IMR-90 (cell line): ENCODE measurements at regions not wholly inside any gene's neighbourhood (a gene's known extent, or its start where the extent isn't known, plus 50 kb on each side); places are given as distances from the start of the nearest gene placed in this dataset.

Experiments used
- ATAC-seq: fragments of 200-7000 bp; cut with Tn5 transposase; 2 replicates; pipeline ENCODE4 v1.9.1; 2020; ENCODE audit warnings: low read depth, mild to moderate bottlenecking, moderate library complexity
- BruUV-seq: library from RNA; stranded (reverse); fragments of 400-500 nt; replicated peaks from 2 replicates; lab custom pipeline; 2021; lab: Mats Ljungman, UMichigan
- CTCF ChIA-PET: fragments of 300-600 bp; formaldehyde crosslinking; extraction: SDS; loops from one replicate; lab custom pipeline; 2021; ENCODE audit warnings: antibody characterized with exemption; lab: Yijun Ruan, JAX
- POLR2A ChIA-PET: fragments of 300-600 bp; sonication (Branson Sonifier 250); formaldehyde crosslinking; loops from one replicate; lab custom pipeline; 2022; ENCODE audit warnings: antibody characterized with exemption; ENCODE audit not compliant: unreplicated experiment; lab: Charles Lee
- DNase-seq: peaks from one replicate; pipeline ENCODE4 v3.0.0; 2013
- H2AFZ ChIP-seq: replicated peaks from 2 replicates; pipeline ENCODE3; 2013; ENCODE audit warnings: low read length, mild to moderate bottlenecking; ENCODE audit not compliant: poor library complexity
- H2AK5ac ChIP-seq: 2 replicates; pipeline ENCODE4 v1.6.1; 2013; ENCODE audit warnings: low read depth, low read length, inconsistent platforms
- H2AK9ac ChIP-seq: replicated peaks from 2 replicates; pipeline ENCODE3; 2013; ENCODE audit warnings: mild to moderate bottlenecking, low read depth, low read length, moderate library complexity; ENCODE audit not compliant: poor library complexity
- H2BK120ac ChIP-seq: 2 replicates; pipeline ENCODE4 v1.6.1; 2013; ENCODE audit warnings: low read depth, low read length, inconsistent platforms
- H2BK15ac ChIP-seq: 3 replicates; pipeline ENCODE4 v1.6.1; 2013; ENCODE audit warnings: low read depth, low read length, inconsistent platforms
- H2BK20ac ChIP-seq: 2 replicates; pipeline ENCODE4 v1.6.1; 2013; ENCODE audit warnings: low read depth, mild to moderate bottlenecking, inconsistent platforms, low read length, moderate library complexity
- H2BK5ac ChIP-seq: 2 replicates; pipeline ENCODE4 v1.6.1; 2013; ENCODE audit warnings: mild to moderate bottlenecking, low read depth, low read length, inconsistent platforms; ENCODE audit not compliant: poor library complexity, severe bottlenecking
- H3K14ac ChIP-seq: replicated peaks from 2 replicates; pipeline ENCODE4 v1.6.1; 2013; ENCODE audit warnings: low read depth, low read length, inconsistent platforms
- H3K18ac ChIP-seq: 2 replicates; pipeline ENCODE4 v1.6.1; 2013; ENCODE audit warnings: low read depth, low read length, control low read depth
- H3K23ac ChIP-seq: 2 replicates; pipeline ENCODE4 v1.6.1; 2013; ENCODE audit warnings: low read depth, low read length, inconsistent platforms
- H3K27ac ChIP-seq: 2 replicates; pipeline ENCODE4 v1.5.1; 2013; ENCODE audit warnings: mild to moderate bottlenecking, control low read depth, low read length; ENCODE audit not compliant: insufficient read depth
- H3K27me3 ChIP-seq: 2 replicates; pipeline ENCODE4 v1.6.1; 2013; ENCODE audit warnings: low read length; ENCODE audit not compliant: control insufficient read depth, insufficient read depth
- H3K36me3 ChIP-seq: 2 replicates; pipeline ENCODE4 v1.6.1; 2013; ENCODE audit warnings: low read length, mixed read lengths; ENCODE audit not compliant: control insufficient read depth, insufficient read depth
- H3K4ac ChIP-seq: 2 replicates; pipeline ENCODE4 v1.6.1; 2013; ENCODE audit warnings: low read depth, low read length, inconsistent platforms
- H3K4me1 ChIP-seq: 2 replicates; pipeline ENCODE4 v1.6.1; 2013; ENCODE audit warnings: low read length, mixed read lengths; ENCODE audit not compliant: control insufficient read depth, insufficient read depth
- H3K4me2 ChIP-seq: 2 replicates; pipeline ENCODE4 v1.6.1; 2013; ENCODE audit warnings: low read depth, mild to moderate bottlenecking, control low read depth, low read length, moderate library complexity
- H3K4me3 ChIP-seq: 2 replicates; pipeline ENCODE4 v1.5.1; 2013; ENCODE audit warnings: low read depth, mild to moderate bottlenecking, control low read depth, low read length, moderate library complexity; ENCODE audit not compliant: insufficient read depth
- H3K56ac ChIP-seq: 2 replicates; pipeline ENCODE4 v1.6.1; 2013; ENCODE audit warnings: low read length, inconsistent platforms; ENCODE audit not compliant: insufficient read depth; ENCODE audit errors: extremely low read depth
- H3K79me1 ChIP-seq, 2 experiments: 2 replicates each; pipeline ENCODE4 v1.6.1; 2013; ENCODE audit warnings: low read length in 2 of 2, inconsistent platforms in 1 of 2, low read depth in 1 of 2
- H3K9ac ChIP-seq: 2 replicates; pipeline ENCODE4 v1.6.1; 2013; ENCODE audit warnings: low read depth, low read length, control low read depth
- H3K9me1 ChIP-seq: 2 replicates; pipeline ENCODE4 v1.6.1; 2013; ENCODE audit warnings: low read length, inconsistent platforms; ENCODE audit not compliant: insufficient read depth
- H3K9me3 ChIP-seq: 2 replicates; pipeline ENCODE4 v1.6.1; 2013; ENCODE audit warnings: low read length; ENCODE audit not compliant: control insufficient read depth, insufficient read depth
- H4K20me1 ChIP-seq: 2 replicates; pipeline ENCODE4 v1.6.1; 2013; ENCODE audit warnings: low read length, inconsistent platforms; ENCODE audit not compliant: insufficient read depth
- H4K5ac ChIP-seq: 2 replicates; pipeline ENCODE4 v1.6.1; 2013; ENCODE audit warnings: mild to moderate bottlenecking, low read depth, low read length, control low read depth
- H4K8ac ChIP-seq, 2 experiments: 2 replicates each; pipeline ENCODE4 v1.6.1; 2013; ENCODE audit warnings: low read depth in 2 of 2, low read length in 2 of 2, control low read depth in 1 of 2, inconsistent platforms in 1 of 2
- H4K91ac ChIP-seq: 2 replicates; pipeline ENCODE4 v1.6.1; 2013; ENCODE audit warnings: low read depth, low read length, inconsistent platforms; ENCODE audit not compliant: insufficient read depth
- BHLHE40 ChIP-seq: fragments of 150-350 bp; IDR thresholded peaks from 2 replicates; pipeline ENCODE4 v1.6.1; 2016; ENCODE audit warnings: mild to moderate bottlenecking, low read depth, low read length
- CEBPB ChIP-seq: IDR thresholded peaks from 2 replicates; pipeline ENCODE4 v1.6.1; 2012; ENCODE audit warnings: low read depth, low read length, improper control_type of control experiment
- CHD1 ChIP-seq: IDR thresholded peaks from 2 replicates; pipeline ENCODE4 v1.6.1; 2012; ENCODE audit warnings: low read depth, low read length, improper control_type of control experiment
- ELK1 ChIP-seq: fragments of 150-350 bp; IDR thresholded peaks from 2 replicates; pipeline ENCODE4 v1.6.1; 2016; ENCODE audit warnings: low read depth, mild to moderate bottlenecking, low read length, moderate library complexity, borderline replicate concordance
- MAFK ChIP-seq: IDR thresholded peaks from 2 replicates; pipeline ENCODE4 v1.6.1; 2012; ENCODE audit warnings: low read depth, low read length, improper control_type of control experiment
- MAZ ChIP-seq: IDR thresholded peaks from 2 replicates; pipeline ENCODE4 v1.6.1; 2012; ENCODE audit warnings: low read depth, mild to moderate bottlenecking, low read length, improper control_type of control experiment, moderate library complexity, borderline replicate concordance
- RCOR1 ChIP-seq: IDR thresholded peaks from 2 replicates; pipeline ENCODE4 v1.6.1; 2012; ENCODE audit warnings: mild to moderate bottlenecking, low read length, improper control_type of control experiment; ENCODE audit not compliant: insufficient replicate concordance
- WGBS, 2 experiments: methylation state at CpG; one replicate each; pipeline versions ENCODE4 v1.1.5 to v1.1.7; 2013; ENCODE audit warnings: missing lambda C conversion rate in 2 of 2; ENCODE audit not compliant: insufficient read length in 1 of 2; ENCODE audit errors: extremely low coverage in 2 of 2; 5-methylcytosine and 5-hydroxymethylcytosine counted together
- dilution Hi-C: fragments of 300-500 bp; cut with HindIII; formaldehyde crosslinking; loops from one replicate; pipeline ENCODE4 v1.14.3; 2018; ENCODE audit warnings: low sequenced_read_pairs; ENCODE audit not compliant: unreplicated experiment
- in situ Hi-C: fragments of 300-500 bp; cut with MboI; formaldehyde crosslinking; loops from 3 replicates; pipeline ENCODE4 v1.14.3; 2019; ENCODE audit warnings: low sequenced_read_pairs, inconsistent platforms, mixed read lengths
- intact Hi-C: fragments of 100-400 bp; cut with micrococcal nuclease; formaldehyde crosslinking; loops from 2 replicates; pipeline ENCODE4 v1.10.0; 2022

GRCh38 chr3:13710251-13710650 is 161.3 kb downstream of the FBLN2 start:
- H4K8ac ChIP-seq = no peak overlapping the region
- H2BK120ac ChIP-seq = no peak overlapping the region
- no peak overlapping the region for H2BK20ac ChIP-seq
- no peaks in the 10 kb centered on the region for H3K4me1 ChIP-seq
- no peak overlapping the region for H2AK9ac ChIP-seq
- peaks cover 16% of the 10 kb centered on the region; the same call in 1 of the 2 replicates for H3K9me3 ChIP-seq
- POLR2A ChIA-PET = no interaction called here
- no peak for ATAC-seq
- DNase-seq = no peak
- CTCF ChIA-PET = no interaction called here
- H3K4me3 ChIP-seq = no peak overlapping the region
- WGBS, 2 experiments = 6% methylated on average over 2 of the region's 3 CpGs; no CpG with 5 or more reads in 1 of the 2 experiments
- H4K20me1 ChIP-seq = no peaks in the 10 kb centered on the region
- no peak overlapping the region for H3K4me2 ChIP-seq
- no peak overlapping the region for H3K27ac ChIP-seq
- no peak overlapping the region for H3K14ac ChIP-seq
- in situ Hi-C loops = no loop called here
- H3K23ac ChIP-seq = no peak overlapping the region
- H2BK5ac ChIP-seq = no peak overlapping the region
- no peak overlapping the region for H3K9ac ChIP-seq
- H3K4ac ChIP-seq = no peak overlapping the region
- no peaks in the 10 kb centered on the region for H3K36me3 ChIP-seq
- BruUV-seq = no TSS peak
- intact Hi-C loops = no loop called here
- H3K27me3 ChIP-seq = no peaks in the 10 kb centered on the region
- no peak overlapping the region for H4K5ac ChIP-seq
- dilution Hi-C loops = no loop called here
- H2AK5ac ChIP-seq = no peak overlapping the region
- H2AFZ ChIP-seq = no peak overlapping the region
- H3K79me1 ChIP-seq = no peaks in the 10 kb centered on the region
- no peak overlapping the region for H4K91ac ChIP-seq
- no peaks in the 10 kb centered on the region for H3K9me1 ChIP-seq
- no peak for TF ChIP-seq CEBPB
- TF ChIP-seq MAFK = no peak
- TF ChIP-seq RCOR1 = no peak
- TF ChIP-seq ELK1 = no peak
- TF ChIP-seq CHD1 = no peak
- TF ChIP-seq MAZ = no peak
- no peak for TF ChIP-seq BHLHE40
- no peak overlapping the region for H2BK15ac ChIP-seq
- H3K56ac ChIP-seq = no peak overlapping the region
- H3K18ac ChIP-seq = no peak overlapping the region
